GM18907 (cell line): ENCODE measurements at regions not wholly inside any gene's neighbourhood (a gene's known extent, or its start where the extent isn't known, plus 50 kb on each side); places are given as distances from the start of the nearest gene placed in this dataset.

Experiments used
- ATAC-seq: cut with Tn5 transposase; IDR thresholded peaks from one replicate; pipeline ENCODE4 v1.9.1; 2021; ENCODE audit warnings: mild to moderate bottlenecking, moderate library complexity; ENCODE audit not compliant: unreplicated experiment

DNA sequence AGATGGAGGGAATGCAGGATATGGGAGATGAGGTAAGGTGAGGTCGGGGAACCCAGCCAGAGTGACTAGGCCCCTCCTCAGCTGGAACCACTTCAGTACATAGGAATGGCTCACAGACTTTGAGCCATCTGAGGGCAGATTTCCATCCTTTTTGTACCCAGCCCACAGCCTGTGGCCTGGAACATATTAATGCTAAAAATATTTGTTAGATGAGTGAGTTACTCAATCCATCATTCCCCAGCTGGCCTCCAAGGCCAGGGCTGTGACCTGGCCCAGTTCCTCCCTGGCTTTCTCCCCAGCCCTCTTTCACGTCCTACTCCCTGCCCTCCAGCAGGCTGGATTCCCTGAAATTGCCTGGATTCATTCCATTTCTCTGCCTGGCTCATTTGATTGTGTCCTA is 57.2 kb upstream of the PRDM11 start:
- ATAC-seq = no peak

DNA sequence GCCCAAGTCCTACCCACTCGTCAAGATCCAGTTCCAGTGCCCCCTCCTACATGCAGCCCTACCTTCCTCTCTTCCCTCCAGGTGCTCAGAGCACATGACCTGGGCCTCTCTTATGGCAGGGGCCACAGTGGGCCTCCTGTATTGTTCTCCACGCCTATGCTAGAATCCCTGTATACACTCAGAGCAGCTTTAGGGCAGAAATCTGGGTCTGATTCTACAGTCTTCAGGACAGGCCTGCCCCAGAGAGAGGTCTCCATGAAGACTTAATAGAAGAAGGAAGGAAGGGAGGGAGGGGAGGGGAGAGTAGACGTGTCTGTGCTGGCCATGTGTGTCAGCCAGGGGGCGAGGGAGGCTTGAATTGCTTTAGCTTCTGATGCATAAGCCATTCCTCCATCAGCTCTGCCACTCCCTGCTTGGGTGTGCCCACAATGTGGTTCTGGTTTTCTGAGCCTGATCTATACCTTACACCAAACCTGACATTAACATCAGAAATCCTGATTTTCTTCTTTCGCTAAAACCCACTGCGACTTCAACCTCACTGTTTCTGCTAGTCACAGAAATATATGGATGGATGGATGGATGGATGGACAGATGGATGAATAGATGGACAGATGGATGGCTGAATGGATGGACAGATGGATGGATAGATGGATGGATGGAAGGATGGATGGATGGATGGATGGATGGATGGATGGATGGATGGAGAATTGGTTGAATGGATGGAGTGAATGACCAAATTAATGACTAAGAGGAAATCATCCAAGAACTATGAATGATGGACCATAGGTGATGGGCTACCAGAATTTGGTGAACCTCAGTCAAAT is 56.6 kb upstream of the PRDM11 start:
- no peak for ATAC-seq

DNA sequence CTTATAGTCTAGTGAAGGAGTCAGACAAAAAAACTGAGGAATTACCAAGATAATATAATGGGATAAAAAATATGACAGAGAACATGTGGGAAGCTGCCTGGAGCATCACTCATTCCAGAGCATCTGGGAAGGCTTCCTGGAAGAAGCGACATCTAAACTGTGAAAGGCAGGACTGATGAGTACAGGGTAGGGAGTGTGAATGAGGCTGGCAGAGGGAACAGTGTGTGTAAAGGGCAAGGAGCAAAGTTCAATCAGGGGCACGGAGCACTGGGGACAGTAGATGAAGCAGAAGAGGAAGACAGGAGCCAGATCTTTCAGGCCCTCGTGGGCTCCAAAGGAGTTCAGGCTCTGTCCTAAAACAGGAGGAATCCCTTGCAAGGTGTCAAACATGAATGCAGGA is 55.8 kb upstream of the PRDM11 start:
- no peak for ATAC-seq

DNA sequence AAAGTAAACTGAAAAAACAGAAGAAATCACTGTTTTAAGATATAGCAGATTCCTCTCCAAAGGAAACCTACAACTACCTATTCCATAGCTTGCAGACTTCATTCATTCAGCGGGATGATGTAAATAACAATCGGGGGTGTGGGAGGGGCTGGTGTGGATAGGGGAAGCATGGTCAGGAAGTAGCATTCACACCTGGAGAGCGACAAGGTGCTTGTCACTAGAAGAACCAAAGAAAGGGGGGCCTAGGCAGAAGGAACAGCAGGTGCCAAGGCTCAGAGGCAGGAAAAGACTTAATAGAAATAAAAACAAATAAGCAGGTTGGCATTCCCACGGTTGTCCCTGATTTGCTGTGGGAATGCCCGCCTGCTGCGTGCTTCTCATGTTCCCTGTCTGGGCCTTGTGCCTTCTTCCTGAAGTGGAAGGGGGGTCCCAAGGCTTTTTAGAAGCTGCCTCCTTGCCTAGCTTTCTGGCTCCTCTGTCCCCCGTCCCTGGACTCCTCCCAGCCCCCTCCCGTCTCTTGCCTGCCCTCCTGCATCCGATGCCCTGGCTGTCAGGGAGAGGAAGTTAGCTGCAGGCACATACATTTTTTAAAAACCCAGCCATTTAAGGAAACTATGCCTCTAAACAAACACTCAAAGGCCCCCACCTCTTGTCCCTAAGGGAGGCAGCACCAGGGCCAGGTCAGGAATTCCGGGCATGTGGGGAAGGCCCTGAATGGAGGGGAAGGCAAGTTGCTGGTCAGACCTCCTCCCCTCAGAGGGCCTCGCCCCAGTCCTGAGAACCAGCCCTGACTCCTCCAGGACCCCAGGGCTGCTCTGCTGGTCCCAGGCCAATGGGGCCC is 54.7 kb upstream of the PRDM11 start:
- no peak for ATAC-seq

DNA sequence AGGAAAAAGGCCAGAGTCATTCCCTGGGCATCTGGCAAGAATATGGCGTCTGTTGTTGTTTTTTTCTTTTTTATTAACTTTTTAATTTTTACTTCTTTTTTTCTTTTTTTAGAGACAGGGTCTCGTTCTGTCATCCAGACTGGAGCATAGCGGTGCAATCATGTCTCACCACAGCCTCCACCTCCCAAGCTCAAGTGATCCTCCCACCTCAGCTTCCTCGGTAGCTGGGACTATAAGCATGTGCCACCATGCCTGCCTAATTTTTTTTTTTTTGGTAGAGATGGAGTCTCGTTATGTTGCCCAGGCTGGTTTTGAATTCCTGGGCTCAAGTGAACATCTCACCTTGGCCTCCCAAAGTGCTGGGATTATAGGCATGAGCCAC is 54.0 kb upstream of the PRDM11 start:
- no peak for ATAC-seq

DNA sequence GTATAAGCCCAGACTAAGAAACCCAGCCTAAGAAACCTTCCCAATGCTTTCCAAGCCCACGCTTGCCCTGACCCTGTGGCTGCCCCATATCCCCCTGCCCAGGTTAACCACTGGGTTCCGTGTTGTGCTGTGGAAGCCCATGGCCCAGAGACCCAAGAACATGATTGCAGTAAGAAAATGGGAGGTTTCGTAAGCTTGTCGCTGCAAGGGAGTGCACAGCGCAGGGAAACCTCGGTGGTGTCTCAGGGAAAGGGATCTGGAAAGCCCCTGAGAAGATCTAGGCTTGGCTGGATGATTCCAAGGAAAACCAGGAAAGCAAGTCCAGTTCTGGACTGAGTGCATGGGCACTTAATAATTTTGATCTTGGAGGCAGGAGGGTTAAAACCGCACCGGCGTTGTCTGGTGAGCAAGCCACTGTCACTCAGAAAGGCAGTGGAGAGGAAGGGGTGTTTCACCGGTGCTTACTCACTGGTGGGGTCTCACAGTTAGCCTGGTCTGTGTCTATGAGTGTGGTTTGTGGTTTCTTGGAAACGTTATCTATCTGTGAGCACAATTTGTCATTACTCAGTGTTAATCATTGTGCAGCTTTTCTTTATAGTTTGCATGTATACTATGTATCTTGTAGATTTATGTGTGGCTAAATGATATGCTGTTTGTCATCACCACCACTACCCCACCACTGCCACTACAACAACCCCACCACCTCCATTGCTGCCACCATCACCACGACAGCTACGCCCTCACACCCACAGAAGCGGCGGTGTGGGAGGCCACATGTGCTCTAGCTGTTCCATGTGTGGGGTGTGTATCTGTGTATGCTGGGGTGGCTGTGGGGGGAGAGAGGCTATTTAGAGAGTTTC is 53.3 kb upstream of the PRDM11 start:
- no peak for ATAC-seq

DNA sequence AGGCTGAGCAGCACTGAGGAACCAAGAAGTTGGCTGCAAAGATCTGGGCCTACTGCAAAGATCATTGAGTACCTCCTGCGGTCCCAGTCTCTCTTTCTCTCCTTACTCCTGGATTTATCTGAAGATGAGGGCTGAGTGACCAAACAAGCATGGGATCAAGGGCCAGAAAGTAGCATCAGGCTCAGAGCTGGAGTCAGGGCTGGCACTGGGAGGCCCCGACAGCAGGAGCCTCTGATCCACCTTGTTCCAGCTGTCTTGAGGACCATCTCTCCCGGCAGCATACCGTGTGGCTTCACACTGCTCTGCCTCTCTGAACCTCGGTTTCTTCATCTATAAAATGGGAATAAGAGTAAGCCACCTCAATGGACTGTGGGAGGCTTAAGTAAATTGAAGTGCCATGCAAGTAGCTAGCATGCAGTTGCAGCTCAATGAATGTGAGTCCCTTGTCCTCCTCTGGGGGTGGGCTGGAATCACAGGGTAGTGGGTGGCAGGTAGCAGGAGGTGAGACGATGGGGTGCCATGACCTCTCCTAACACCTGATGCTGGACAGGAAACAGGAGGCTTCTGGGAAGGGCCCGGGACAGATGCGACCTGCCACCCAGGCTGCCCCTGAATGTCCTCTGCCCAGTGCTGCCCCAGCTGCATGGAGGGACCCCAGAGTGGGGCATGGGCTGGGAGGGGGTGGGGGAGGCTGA is 52.5 kb upstream of the PRDM11 start:
- ATAC-seq = no peak

DNA sequence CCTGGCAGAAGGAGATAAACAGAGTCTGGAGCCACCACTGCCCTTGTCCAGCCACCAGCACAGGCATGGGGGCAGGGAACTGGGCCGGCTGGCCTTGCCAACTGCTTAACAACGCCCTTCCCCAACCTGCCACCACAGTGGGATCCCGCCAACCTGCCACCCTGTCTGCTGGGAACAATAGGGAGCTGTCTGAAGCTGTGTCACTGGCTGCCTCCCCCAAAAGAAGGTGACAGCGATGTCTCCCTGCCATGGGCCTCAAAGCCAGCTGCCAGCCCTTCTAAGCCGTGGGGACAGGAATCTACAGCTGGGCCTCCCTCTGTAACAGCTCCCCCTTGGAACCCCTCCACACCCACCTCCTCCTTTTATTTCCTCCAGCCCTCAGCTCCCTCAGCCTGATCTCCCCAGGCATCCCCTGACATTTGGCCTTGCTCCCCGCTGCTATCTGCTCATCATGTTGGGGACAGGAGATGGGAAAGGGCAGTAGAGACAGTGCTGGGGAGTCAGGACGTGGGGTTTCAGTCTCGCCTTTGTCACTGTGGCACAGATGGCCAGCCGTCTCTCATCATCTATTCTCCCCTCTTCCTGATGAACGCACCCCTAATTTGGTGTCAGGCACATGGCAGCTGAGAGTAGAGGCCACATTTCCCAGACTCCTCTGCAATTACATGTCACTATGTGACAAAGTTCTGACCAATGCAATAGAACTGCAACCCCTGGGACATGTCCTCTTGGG is 51.3 kb upstream of the PRDM11 start:
- no peak for ATAC-seq

DNA sequence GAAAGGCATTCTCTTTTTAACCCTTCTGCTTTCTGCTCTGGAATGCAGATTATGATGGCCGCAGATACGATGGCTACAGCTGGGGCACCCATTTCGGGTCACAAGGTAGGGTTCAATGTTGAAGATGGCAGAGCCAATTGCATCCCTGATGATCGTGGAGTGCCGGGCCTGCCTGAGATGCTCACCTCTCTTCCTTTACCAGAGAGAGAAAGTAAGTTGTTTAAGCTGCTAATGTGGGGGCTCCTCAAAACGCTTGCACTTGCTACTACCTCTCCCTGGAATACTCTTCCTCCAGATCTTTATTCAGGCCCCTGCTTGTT is 50.8 kb upstream of the PRDM11 start:
- ATAC-seq = no peak

DNA sequence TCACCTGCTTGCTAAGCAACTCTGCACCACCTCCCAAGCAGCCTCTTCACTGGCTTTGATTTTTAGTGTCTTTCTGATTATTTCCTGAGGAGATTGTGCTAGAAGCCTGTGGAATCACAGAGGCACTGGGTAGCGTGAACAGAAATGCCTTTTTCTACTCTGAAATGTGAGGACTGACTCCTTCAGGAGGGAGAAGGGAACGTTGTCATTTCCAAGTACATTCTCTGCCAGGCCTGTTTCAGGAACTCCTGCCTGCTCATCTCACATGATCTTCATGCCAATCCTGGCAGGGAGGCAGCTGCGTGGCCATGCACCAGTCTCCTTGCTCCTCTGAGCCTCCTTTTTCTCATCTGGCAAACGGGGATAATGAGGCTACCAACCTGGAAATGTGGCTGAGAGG is 49.8 kb upstream of the PRDM11 start:
- ATAC-seq = no peak
